Right forelimb (tissue), 1 donor: ENCODE measurements at regions not wholly inside any gene's neighbourhood (a gene's known extent, or its start where the extent isn't known, plus 50 kb on each side); places are given as distances from the start of the nearest gene placed in this dataset.
A peak's percentile ranks its signal among the peaks of the same experiment; 100 is the strongest.

Experiments
- DNase-seq: peaks from one replicate; pipeline ENCODE4 v3.0.0-alpha.2; 2018

DNA sequence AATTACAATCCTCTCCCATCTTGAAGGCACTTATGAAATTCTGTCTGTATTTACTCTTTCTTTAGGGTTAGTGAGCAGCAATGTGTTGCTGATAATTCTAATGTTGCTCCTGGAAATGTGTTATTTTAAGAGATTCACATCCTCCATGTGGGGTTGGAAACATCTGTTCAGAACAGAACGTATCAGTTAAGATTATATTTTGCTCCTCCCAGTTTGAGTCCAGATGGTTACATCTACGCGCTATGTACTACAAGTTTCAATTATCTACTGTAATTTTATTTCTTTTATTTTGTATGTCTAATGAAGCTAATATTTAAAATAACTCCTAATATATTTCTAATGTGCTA lies 250.6 kb upstream of the KLF6 start:
- DNase-seq: no peak

DNA sequence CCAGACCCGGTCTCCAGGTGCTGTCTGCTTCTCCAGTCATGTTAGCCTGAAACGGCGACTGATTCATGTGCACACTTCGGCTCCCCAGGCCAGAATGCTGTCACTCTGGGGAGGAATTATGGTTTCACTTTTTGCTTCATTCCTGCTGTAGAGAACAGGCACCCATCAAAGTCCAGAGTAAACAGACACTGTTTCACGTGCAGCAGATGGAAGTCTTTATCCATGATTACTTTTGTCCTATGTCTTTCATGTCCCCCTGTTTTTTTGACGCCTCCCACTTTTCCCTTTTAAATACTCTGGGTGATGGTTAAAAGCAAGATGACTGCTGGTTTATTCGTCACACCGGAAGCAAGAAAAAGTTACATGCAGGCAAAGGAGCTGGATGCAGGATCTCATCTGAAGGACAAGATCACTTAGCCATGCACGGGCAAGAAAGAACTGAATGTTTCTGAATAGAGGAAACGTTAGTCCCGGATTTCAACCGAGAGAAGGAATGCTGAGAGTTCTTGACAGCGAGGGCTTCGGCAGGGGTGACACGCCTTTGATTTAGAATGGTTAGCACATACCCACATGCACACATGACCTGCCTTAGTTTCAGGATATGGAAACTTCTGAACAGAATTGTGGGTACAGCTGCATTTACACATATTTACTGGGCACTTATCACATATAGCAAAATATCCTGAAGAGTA lies 250.0 kb upstream of the KLF6 start:
- DNase-seq: no peak

- DNase-seq: no peak
These were observed 248.4 kb upstream of the KLF6 start for GRCh38 chr10:4033341-4033896.

DNA sequence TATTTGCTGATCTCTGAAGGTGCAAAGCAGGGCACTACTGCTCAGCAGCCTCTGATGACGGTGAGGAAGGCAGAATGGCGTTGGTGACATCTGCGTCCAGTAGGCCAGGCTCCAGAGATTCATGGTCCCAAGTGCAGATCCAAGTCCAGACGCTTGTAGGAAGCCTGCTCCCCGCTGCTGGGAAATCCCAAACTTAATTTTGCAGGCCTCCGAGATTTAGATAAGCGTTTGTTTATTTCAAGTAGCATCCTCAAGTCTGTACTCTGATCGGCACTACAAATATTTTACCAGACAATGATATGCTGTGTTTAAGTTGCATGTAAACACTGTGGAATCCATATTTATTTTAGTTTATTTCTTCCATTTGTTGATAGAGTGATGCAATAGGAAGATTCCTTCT lies 244.9 kb upstream of the KLF6 start:
- no peak for DNase-seq

- DNase-seq: no peak
These were observed 244.0 kb upstream of the KLF6 start for GRCh38 chr10:4028854-4029583.

GRCh38 chr10:4028027-4028471 lies 243.0 kb upstream of the KLF6 start:
- DNase-seq: no peak

GRCh38 chr10:4025339-4025738 lies 240.3 kb upstream of the KLF6 start:
- DNase-seq: no peak

GRCh38 chr10:4024516-4025245 lies 239.7 kb upstream of the KLF6 start:
- DNase-seq: no peak

GRCh38 chr10:4024027-4024426 lies 239.0 kb upstream of the KLF6 start:
- no peak for DNase-seq

- no peak for DNase-seq
These were observed 237.5 kb upstream of the KLF6 start for GRCh38 chr10:4022473-4022872.

- DNase-seq: no peak
These were observed 235.6 kb upstream of the KLF6 start for GRCh38 chr10:4020631-4021030.

DNA sequence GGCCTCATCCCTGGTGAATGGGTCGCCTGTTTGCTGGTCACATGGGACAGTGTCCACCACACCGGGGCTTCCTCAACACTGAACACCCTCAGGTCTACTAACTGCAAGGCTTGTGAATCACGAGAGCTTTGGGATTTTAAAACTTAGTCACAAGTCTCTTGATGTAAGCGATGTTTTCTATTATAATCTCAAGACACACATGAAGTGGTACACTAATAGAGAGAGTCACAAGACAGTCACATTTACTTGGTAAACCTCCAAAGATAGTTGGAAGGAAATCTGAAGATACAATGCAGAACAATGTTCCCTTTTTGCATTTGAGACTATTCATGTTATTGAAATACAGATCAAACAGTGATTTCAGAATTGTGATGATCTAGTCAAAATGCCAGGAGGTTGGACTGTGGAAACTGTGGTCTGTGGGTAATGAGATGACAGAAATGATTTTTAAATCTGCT lies 233.1 kb upstream of the KLF6 start:
- DNase-seq: no peak

DNA sequence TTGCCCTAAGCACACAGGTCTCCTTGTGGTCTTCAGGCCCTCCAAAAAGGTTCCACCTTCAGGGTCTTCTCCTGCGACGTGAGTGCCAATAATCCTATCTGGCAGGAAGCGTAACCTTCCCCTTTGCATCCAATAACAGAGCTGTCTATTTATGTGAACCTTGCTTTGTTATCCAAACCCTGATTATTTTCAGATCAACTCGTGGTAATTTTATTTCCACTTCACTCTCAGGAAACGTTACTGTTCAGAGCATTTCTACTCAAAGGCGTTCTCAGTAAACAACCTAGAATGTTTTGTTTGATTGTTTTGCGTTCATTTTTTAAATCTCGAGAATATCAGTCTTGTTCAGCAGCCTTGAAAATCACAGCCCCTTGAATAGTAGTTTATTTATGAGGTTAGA lies 232.3 kb upstream of the KLF6 start:
- DNase-seq: no peak

- DNase-seq: no peak
These were observed 231.3 kb upstream of the KLF6 start for GRCh38 chr10:4016214-4016740.

DNA sequence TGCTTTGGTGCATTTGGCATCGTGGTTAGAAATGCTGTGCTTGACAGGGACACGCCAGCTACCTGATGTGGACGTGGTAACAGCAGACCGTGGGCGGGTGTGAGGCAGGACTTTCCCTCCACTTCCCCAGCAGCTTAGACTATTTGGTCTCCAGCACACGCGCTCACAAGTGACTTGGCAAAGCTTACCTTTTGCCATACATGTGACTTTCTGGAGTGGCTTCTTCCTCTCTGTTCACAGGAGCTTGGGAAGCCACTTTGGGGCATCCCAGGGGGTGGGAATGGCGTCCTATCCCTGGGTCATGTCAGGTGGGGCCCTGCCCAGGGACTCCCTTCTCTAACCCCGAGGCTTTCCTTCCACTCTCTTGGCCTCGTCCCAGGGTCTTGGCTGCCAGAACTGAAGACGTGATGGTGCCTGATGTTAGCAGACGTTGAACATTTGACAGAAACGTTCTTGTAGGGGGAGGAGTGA lies 228.7 kb upstream of the KLF6 start:
- peak; percentile 55 for DNase-seq

DNA sequence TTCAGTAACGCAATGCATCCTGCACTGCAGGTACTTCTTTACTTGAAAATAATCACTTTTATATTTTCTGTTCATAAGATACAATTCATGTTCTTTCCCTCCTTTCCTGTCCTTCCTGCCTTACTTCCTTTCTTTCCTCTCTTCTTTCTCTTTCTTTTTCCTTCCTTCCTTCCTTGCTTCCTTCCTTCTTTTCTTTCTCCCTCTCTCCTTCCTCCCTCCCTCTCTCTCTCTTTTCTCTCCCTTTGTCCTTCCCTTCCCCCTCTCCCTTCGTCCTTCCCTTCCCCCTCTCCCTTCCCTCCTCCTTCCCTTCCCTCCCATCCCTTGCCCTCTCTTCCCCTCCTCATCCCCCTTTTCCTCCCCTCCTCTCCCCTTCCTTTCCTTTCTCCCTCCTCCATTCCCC lies 227.8 kb upstream of the KLF6 start:
- DNase-seq: no peak

DNA sequence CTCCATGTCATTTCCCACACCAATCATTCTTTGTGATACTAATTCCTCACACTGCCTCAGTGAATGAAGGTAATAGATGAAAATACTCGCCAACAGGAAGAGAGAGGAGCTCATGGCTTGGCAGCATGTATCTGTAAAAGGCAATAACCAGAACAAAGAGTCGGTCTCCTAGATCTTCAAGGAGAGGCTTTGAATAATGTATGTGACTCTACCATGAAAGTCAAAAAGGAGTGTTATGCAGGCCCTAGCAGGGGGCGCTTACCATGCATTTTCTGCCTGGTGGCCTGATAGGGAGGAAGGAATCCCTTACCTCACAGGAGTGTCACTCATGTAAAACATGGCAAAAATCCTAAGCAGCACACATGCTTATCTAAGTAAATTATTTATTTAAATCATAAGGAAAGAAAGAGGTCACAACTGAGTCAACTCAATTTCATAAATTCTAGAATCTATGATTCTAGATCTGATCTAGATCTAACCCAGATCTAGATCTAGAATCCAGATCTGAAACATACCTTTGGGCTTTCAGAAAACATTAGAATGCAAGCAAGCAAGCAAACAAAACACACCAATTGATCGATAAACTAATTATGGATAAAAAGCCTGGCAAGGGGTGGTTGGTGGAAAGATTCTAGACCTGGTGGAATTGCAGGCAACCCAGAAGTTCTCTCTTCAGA lies 226.3 kb upstream of the KLF6 start:
- DNase-seq: no peak

GRCh38 chr10:4008676-4009382 lies 223.8 kb upstream of the KLF6 start:
- no peak for DNase-seq

GRCh38 chr10:4007771-4008170 lies 222.8 kb upstream of the KLF6 start:
- no peak for DNase-seq

DNA sequence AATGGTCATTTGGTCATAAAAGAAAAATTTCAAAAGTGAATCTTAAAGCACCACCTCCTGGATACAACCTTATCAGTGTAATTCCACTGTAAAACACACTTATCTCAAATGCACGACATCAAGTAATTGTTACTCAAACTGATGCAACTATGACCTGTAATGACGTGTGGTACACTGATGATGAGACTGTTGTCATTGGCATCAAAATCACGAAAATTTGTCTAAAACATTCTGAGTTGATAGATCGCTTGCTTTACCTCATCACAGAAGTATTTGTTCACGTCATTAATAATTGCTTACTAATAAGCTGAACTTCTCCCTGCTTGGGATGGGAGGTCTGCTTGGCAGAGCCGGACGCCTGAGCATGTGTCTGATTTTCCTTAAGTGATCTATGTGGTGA lies 221.8 kb upstream of the KLF6 start:
- no peak for DNase-seq

- no peak for DNase-seq
These were observed 221.0 kb upstream of the KLF6 start for GRCh38 chr10:4006051-4006450.

DNA sequence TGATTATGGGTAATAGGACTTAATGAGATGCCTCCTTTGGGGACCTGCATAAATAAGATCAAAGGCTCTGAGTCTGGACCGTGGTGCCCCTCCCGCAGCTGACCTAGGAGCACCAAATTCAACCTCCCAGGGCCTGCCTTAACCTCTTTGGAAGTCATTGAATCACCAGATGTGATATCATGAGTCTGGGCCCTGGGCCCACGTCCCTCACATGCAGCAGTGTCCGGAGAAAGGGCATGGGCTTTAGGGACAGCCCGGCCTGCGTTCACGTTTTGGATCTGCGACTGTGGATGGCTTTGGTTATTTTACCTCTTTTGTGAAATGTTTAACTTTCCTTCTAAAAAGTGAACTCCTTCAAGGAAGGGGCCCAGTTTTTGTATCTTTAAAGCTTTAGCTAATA lies 220.0 kb upstream of the KLF6 start:
- no peak for DNase-seq
